ENCODE measurements at regions not wholly inside any gene's neighbourhood (a gene's known extent, or its start where the extent isn't known, plus 50 kb on each side); places are given as distances from the start of the nearest gene placed in this dataset.

DNA sequence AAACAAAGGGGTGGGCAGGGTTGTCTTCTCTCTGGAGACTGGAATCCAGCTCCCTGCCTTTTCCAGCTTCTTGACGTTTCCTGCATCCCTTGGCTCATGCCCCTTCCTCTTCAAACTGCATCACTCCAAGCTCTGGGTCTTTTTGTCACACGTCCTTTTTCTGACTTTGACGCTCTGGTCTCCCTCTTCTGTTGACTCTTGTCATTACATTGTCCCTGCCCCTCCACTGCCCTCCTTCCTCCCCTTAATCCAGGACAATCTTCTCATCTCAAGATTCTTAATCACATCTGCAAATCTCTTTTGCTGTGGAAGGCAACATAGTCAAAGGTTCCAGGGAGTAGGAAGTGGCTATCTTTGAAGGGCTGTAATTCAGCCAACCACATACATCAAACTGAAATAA, 178.3 kb downstream of the TMA16 start:
- in situ Hi-C loops (cut with HindIII; ENCODE audit: low sequenced_read_pairs): no loop called here
- TF ChIP-seq, protein P1, sequence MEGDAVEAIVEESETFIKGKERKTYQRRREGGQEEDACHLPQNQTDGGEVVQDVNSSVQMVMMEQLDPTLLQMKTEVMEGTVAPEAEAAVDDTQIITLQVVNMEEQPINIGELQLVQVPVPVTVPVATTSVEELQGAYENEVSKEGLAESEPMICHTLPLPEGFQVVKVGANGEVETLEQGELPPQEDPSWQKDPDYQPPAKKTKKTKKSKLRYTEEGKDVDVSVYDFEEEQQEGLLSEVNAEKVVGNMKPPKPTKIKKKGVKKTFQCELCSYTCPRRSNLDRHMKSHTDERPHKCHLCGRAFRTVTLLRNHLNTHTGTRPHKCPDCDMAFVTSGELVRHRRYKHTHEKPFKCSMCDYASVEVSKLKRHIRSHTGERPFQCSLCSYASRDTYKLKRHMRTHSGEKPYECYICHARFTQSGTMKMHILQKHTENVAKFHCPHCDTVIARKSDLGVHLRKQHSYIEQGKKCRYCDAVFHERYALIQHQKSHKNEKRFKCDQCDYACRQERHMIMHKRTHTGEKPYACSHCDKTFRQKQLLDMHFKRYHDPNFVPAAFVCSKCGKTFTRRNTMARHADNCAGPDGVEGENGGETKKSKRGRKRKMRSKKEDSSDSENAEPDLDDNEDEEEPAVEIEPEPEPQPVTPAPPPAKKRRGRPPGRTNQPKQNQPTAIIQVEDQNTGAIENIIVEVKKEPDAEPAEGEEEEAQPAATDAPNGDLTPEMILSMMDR (IDR thresholded peaks at IDR 0.05; ENCODE audit: low read depth, low read length): no peak
- DNase-seq (ENCODE audit: low read depth, low spot score): no peak
- no peak overlapping the region for H3K4me3 ChIP-seq (ENCODE audit: low read depth, low read length)

DNA sequence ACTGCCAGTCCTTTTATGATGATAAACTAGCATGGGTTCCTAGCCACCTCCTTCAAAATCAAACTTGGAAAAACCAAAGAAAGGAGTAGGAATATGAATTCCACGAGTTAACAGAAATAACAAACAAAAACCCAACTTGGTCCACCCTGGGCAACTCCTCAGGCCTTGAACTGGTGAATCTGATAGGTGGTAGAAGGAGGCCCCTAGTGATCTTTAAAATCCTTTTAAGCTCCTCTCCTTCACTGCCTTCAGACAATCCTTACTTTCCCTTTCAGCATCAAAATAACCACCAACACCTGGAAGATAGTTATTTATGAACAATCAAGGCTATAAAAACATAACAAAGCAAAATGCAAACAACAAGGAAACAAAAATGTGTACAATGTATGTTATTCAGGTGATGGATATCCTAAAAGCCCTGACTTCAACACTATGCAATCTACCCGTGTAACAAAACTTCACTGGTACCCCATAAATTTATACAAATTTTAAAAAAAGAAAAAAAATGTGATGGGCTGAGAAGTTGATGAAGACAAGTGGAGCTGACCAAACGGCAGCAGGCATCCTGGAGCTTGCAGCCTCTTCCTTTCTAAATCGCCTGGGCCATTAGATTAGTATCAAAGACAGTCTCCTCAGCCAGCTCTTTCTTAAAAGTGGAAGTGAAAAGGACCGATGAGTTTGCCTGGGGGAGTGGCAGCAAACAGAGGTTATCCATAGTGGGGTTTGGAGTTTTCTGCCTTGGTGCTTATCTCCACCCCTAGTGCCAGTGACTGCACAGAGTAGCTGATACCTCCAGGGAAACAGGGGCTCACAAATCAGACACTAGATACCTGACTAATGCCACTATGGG, 179.6 kb downstream of the TMA16 start:
- in situ Hi-C loops (cut with HindIII; ENCODE audit: low sequenced_read_pairs): no loop called here
- TF ChIP-seq, protein P1 (IDR thresholded peaks at IDR 0.05; ENCODE audit: low read depth, low read length): no peak
- DNase-seq (ENCODE audit: low read depth, low spot score): no peak
- H3K4me3 ChIP-seq (ENCODE audit: low read depth, low read length): no peak overlapping the region

DNA sequence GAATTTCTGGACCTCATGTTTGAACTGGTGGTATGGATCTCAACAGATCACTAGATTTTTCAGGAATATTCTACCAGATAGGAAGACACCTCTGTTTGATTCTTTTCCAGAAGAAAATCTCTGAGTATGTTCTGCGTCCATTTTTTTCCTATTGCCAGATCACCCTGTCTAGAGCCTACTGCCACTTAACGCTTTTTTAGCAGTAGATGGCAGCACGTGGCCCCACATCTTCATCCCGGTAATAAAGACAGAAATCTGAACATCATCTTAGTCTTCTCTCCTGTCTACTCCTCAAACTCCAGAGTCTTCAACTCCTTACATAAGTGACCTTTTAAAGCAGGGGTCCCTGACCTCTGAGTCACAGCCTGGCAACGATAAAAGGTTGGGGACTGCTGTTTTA, 184.7 kb downstream of the TMA16 start:
- DNase-seq (ENCODE audit: low read depth, low spot score): no peak
- TF ChIP-seq, protein P1 (IDR thresholded peaks at IDR 0.05; ENCODE audit: low read depth, low read length): peak; percentile 42
- in situ Hi-C loops (cut with HindIII; ENCODE audit: low sequenced_read_pairs): no loop called here
- no peak overlapping the region for H3K4me3 ChIP-seq (ENCODE audit: low read depth, low read length)

DNA sequence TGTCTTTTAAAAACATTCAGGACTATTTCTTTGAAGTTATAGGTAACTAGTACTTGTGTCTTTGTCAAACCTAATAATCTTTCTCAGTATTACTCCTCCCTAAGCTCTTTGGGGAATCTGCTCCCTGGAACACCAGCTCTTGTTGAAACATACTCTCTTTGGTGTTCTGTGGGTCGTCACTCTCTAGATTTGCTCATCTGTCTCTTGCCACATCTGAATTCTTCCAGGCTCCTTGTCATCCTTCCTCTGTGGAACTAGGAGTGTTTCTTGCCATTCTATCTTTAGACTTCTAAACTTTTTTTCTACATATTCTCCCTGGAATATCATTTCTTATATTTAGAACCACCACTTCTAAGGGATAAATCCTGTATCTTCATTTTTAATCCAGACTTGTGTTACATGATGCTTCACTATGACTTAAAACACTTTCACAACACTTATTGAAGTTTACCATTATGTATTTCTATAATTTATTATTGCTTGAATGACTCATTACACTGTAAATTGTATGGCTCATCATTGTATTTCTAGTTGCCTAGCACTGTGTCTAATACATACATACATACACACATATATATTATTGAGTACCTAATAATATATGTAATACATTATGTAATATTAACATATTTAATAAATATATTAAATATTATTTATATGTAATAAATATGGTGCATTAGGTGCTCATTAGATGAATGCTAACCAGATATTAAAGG, 186.1 kb downstream of the TMA16 start:
- in situ Hi-C loops (cut with HindIII; ENCODE audit: low sequenced_read_pairs): no loop called here
- TF ChIP-seq, protein P1 (IDR thresholded peaks at IDR 0.05; ENCODE audit: low read depth, low read length): no peak
- DNase-seq (ENCODE audit: low read depth, low spot score): no peak
- H3K4me3 ChIP-seq (ENCODE audit: low read depth, low read length): no peak overlapping the region

DNA sequence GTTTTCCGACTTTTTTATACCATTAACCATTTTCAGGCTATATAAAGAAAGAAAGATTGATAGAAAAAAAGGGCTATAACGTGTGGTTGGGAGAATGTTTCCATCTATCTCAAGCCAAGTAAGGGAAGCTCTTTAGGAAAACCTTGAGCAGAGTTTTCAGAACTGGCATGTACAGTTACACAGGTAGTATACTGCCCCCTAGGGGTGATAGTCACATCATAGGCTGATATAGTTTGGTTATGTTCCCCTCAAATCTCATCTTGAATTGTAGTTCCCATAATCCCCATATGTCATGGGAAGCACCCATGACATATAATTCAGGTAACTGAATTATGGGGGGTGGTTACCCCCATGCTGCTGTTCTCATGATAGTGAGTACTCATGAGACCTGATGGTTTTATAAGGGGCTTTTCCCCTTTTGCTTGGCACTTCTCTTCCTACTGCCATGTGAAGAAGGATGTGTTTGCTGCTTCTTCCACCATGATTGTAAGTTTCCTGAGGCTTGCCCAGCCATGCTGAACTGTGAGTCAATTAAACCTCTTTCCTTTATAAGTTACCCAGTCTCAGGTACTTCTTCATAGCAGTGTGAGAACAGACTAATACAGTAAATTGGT, 186.8 kb downstream of the TMA16 start:
- TF ChIP-seq, protein P1 (IDR thresholded peaks at IDR 0.05; ENCODE audit: low read depth, low read length): peak; percentile 47
- no peak overlapping the region for H3K4me3 ChIP-seq (ENCODE audit: low read depth, low read length)
- peak; percentile 29 for DNase-seq (ENCODE audit: low read depth, low spot score)
- in situ Hi-C loops (cut with HindIII; ENCODE audit: low sequenced_read_pairs): no loop called here

DNA sequence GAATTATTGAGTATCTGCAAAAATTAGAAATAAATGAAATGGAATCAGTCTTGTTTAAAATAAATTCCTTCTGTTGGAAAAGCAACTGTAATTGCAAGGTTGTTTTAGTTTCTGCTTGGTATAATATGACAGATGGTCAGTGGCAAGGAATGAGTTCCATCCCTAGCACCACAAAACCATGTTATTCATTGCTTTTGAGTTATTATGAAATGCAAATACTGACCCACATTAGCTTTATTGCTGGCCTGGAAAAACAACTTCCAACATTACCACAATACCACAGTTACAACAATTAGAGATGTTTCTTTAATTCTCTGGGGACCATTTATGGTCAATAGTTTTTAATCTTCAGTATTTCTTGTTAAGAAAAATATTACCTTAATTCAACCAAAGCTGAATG, 194.4 kb downstream of the TMA16 start:
- no peak overlapping the region for H3K4me3 ChIP-seq (ENCODE audit: low read depth, low read length)
- TF ChIP-seq, protein P1 (IDR thresholded peaks at IDR 0.05; ENCODE audit: low read depth, low read length): no peak
- in situ Hi-C loops (cut with HindIII; ENCODE audit: low sequenced_read_pairs): no loop called here
- DNase-seq (ENCODE audit: low read depth, low spot score): no peak
